B cell (primary cell): ENCODE measurements at regions not wholly inside any gene's neighbourhood (a gene's known extent, or its start where the extent isn't known, plus 50 kb on each side); places are given as distances from the start of the nearest gene placed in this dataset.

Source experiments
- ATAC-seq: fragments of 200-7000 bp; cut with Tn5 transposase; one replicate; pipeline ENCODE4 v1.10.0; 2021; ENCODE audit warnings: low read depth, mild to moderate bottlenecking, moderate number of reproducible peaks, moderate library complexity
- CTCF ChIA-PET: fragments of 350-600 bp; sonication (Branson Sonifier 250); formaldehyde crosslinking; loops from one replicate; lab custom pipeline; 2021; ENCODE audit warnings: antibody characterized with exemption, inconsistent platforms; lab: Charles Lee
- POLR2A ChIA-PET: fragments of 350-600 bp; sonication (Branson Sonifier 250); formaldehyde crosslinking; loops from one replicate; lab custom pipeline; 2021; ENCODE audit warnings: antibody characterized with exemption; lab: Charles Lee
- DNase-seq: peaks from one replicate; pipeline ENCODE4 v3.0.0; 2013
- H2AFZ ChIP-seq: 2 replicates; pipeline ENCODE4 v1.6.1; 2012; ENCODE audit warnings: mild to moderate bottlenecking, low read depth, low read length; ENCODE audit not compliant: insufficient read depth, poor library complexity, severe bottlenecking
- H3K27ac ChIP-seq, 2 donors: 1 replicate in 1 of 2; 2 replicates in 1 of 2; pipeline ENCODE4 v1.5.1; 2012 to 2013; ENCODE audit warnings: low read length in 2 of 2, mild to moderate bottlenecking in 2 of 2, moderate library complexity in 1 of 2
- H3K27me3 ChIP-seq, 4 experiments: fragments of 200-600 bp in 1 of 4; sonication (generic) in 1 of 4; replicated peaks in 1 of 4; 1 replicate in 2 of 4; 2 replicates in 2 of 4; pipeline versions ENCODE4 v1.6.1 to v1.7.0; 2013 to 2016; ENCODE audit warnings: low read length in 3 of 4, mild to moderate bottlenecking in 2 of 4, mixed read lengths in 1 of 4, moderate library complexity in 1 of 4; ENCODE audit not compliant: insufficient read depth in 4 of 4, control insufficient read depth in 3 of 4; ENCODE audit errors: control extremely low read depth in 1 of 4
- H3K36me3 ChIP-seq, 2 experiments: replicated peaks in 1 of 2; 1 replicate in 1 of 2; 2 replicates in 1 of 2; pipeline versions ENCODE4 v1.6.1 to v1.7.1; 2013; ENCODE audit warnings: low read length in 1 of 2; ENCODE audit not compliant: insufficient read depth in 2 of 2, control insufficient read depth in 1 of 2; ENCODE audit errors: control extremely low read depth in 1 of 2, extremely low read depth in 1 of 2
- H3K4me1 ChIP-seq, 2 donors: fragments of 200-600 bp in 1 of 2; sonication (generic) in 1 of 2; 1 replicate in 1 of 2; 2 replicates in 1 of 2; pipeline versions ENCODE4 v1.5.1 to v1.6.1; 2013 to 2017; ENCODE audit warnings: low read length in 2 of 2; ENCODE audit not compliant: control insufficient read depth in 2 of 2, insufficient read depth in 2 of 2
- H3K4me2 ChIP-seq: replicated peaks from 2 replicates; pipeline ENCODE3; 2012; ENCODE audit warnings: mild to moderate bottlenecking, low read depth, low read length; ENCODE audit not compliant: poor library complexity, severe bottlenecking
- H3K4me3 ChIP-seq, 5 experiments: fragments of 200-600 bp in 1 of 5; sonication (generic) in 1 of 5; 1 replicate in 3 of 5; 2 replicates in 2 of 5; pipeline versions ENCODE4 v1.5.1 to v1.7.0; 2011 to 2016; ENCODE audit warnings: low read length in 4 of 5, mild to moderate bottlenecking in 4 of 5, low read depth in 2 of 5, control low read depth in 1 of 5, moderate library complexity in 1 of 5; ENCODE audit not compliant: insufficient read depth in 1 of 5; ENCODE audit errors: control extremely low read depth in 1 of 5, extremely low read depth in 1 of 5
- H3K79me2 ChIP-seq: fragments of 200-600 bp; sonication (generic); one replicate; pipeline ENCODE4 v1.6.0; 2016; ENCODE audit warnings: low read length; ENCODE audit not compliant: control insufficient read depth, insufficient read depth
- H3K9ac ChIP-seq: fragments of 200-600 bp; sonication (generic); 2 replicates; pipeline ENCODE4 v1.6.1; 2017; ENCODE audit warnings: mild to moderate bottlenecking, low read length, moderate library complexity
- H3K9me3 ChIP-seq, 3 donors: one replicate each; pipeline versions ENCODE4 v1.6.1 to v1.7.1; 2013; ENCODE audit warnings: low read length in 2 of 3; ENCODE audit not compliant: control insufficient read depth in 2 of 3, insufficient read depth in 1 of 3; ENCODE audit errors: control extremely low read depth in 1 of 3
- H4K20me1 ChIP-seq: 2 replicates; pipeline ENCODE4 v1.6.0; 2012; ENCODE audit warnings: mild to moderate bottlenecking, low read length; ENCODE audit not compliant: insufficient read depth, control insufficient read depth, poor library complexity, severe bottlenecking
- H3K27ac Mint-ChIP-seq: one replicate; pipeline ENCODE4 v1.8.0; 2021; ENCODE audit warnings: mixed read lengths
- H3K27me3 Mint-ChIP-seq: one replicate; pipeline ENCODE4 v1.8.0; 2021; ENCODE audit warnings: mixed read lengths
- H3K4me1 Mint-ChIP-seq: one replicate; pipeline ENCODE4 v1.8.0; 2021; ENCODE audit warnings: mixed read lengths
- H3K4me3 Mint-ChIP-seq: one replicate; pipeline ENCODE4 v1.8.0; 2021; ENCODE audit warnings: mixed read lengths
- H3K9me3 Mint-ChIP-seq: one replicate; pipeline ENCODE4 v1.8.0; 2022; ENCODE audit warnings: mixed read lengths; ENCODE audit not compliant: insufficient read depth
- CTCF ChIP-seq: fragments of 200-600 bp; IDR thresholded peaks from one replicate; pipeline ENCODE4 v1.8.0; 2022; ENCODE audit warnings: antibody characterized with exemption, mild to moderate bottlenecking
- EZH2 ChIP-seq: IDR thresholded peaks from 2 replicates; pipeline ENCODE4 v1.6.1; 2012; ENCODE audit warnings: borderline replicate concordance, low read depth, mild to moderate bottlenecking, moderate library complexity, low read length; ENCODE audit not compliant: insufficient read depth, poor library complexity, severe bottlenecking
- WGBS: methylation state at CpG from one replicate; pipeline ENCODE4 v1.1.5; 2013; ENCODE audit warnings: missing lambda C conversion rate; ENCODE audit not compliant: insufficient coverage; 5-methylcytosine and 5-hydroxymethylcytosine counted together
- intact Hi-C: fragments of 100-400 bp; cut with micrococcal nuclease; formaldehyde crosslinking; loops from one replicate; pipeline ENCODE4 v1.10.0; 2022

- CTCF ChIA-PET, result interaction anchor here (0.5 kb wide), 1 partner anchor 381 kb away, joined by 4 read pairs; no protein-coding TSS in a partner anchor
Measured at GRCh38 chr7:32161708-32162107, 91.5 kb upstream of the PDE1C start.

More at GRCh38 chr7:32161708-32162107, 91.5 kb upstream of the PDE1C start:
- intact Hi-C loops, result no loop called here
- Histone ChIP-seq H3K79me2 (no peaks in the 10 kb centered on the region), H4K20me1 (no peaks in the 10 kb centered on the region), H3K36me3 (no peaks in the 10 kb centered on the region), H2AFZ (no peak overlapping the region), H3K9ac (no peak overlapping the region), H3K4me1 (no peaks in the 10 kb centered on the region), H3K4me3 (no peak overlapping the region), H3K9me3 (no peaks in the 10 kb centered on the region), H3K27ac (no peak overlapping the region), H3K27me3 (no peaks in the 10 kb centered on the region), H3K4me2 (no peak overlapping the region)
- H3K4me1 Mint-ChIP-seq, result no peaks in the 10 kb centered on the region
- H3K27me3 Mint-ChIP-seq, result no peaks in the 10 kb centered on the region
- no peak overlapping the region for H3K27ac Mint-ChIP-seq
- no peak overlapping the region for H3K4me3 Mint-ChIP-seq
- no peak for TF ChIP-seq CTCF
- TF ChIP-seq EZH2, result no peak
- WGBS, result 67% methylated on average over 1 of the region's 2 CpGs
- POLR2A ChIA-PET, result no interaction called here
- ATAC-seq, result no peak
- DNase-seq, result no peak
- no peaks in the 10 kb centered on the region for H3K9me3 Mint-ChIP-seq
